Hepatocyte (in vitro differentiated cells): ENCODE measurements at regions not wholly inside any gene's neighbourhood (a gene's known extent, or its start where the extent isn't known, plus 50 kb on each side); places are given as distances from the start of the nearest gene placed in this dataset.

Experiments
- CTCF ChIP-seq: fragments of 200-600 bp; sonication (generic); IDR thresholded peaks from 2 replicates; pipeline ENCODE4 v1.5.1; 2016; ENCODE audit warnings: antibody characterized with exemption, mild to moderate bottlenecking; ENCODE audit not compliant: poor library complexity
- EZH2 ChIP-seq: fragments of 200-600 bp; sonication (generic); IDR thresholded peaks from 2 replicates; pipeline ENCODE4 v1.6.1; 2016; ENCODE audit warnings: antibody characterized with exemption, mild to moderate bottlenecking, borderline replicate concordance
- EZH2phosphoT487 ChIP-seq: fragments of 200-600 bp; sonication (generic); IDR thresholded peaks from one replicate; pipeline ENCODE4 v1.6.1; 2018; ENCODE audit warnings: antibody characterized with exemption, mild to moderate bottlenecking, low read depth, moderate library complexity; ENCODE audit not compliant: unreplicated experiment, severe bottlenecking

GRCh38 chr3:21836227-21836626, 85.2 kb upstream of the ZNF385D start:
- no peak for TF ChIP-seq EZH2
- no peak for TF ChIP-seq CTCF
- TF ChIP-seq EZH2phosphoT487: no peak
